ENCODE measurements at regions not wholly inside any gene's neighbourhood (a gene's known extent, or its start where the extent isn't known, plus 50 kb on each side); places are given as distances from the start of the nearest gene placed in this dataset.
A peak's percentile ranks its signal among the peaks of the same experiment; 100 is the strongest.

DNA sequence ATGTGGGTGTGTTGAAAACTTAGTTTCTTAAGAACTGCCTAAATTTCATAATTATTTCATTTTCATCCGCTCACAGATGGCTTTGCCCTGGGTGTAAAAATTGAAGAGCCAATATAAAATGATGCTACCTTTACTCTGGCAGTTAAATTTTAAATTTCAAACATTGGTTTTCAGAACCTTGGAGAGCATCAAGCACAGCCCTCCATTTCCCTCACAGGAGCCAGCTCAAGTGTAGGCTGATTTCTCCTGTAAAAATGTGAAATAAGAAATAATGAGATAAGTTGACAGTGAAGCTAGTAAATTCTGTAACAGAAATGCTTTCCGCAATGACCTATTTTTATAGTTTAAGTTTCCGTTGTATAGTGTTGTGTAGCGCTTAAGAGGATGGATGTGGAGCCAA lies 53.9 kb upstream of the AKT3 start:
- TF ChIP-seq, protein P1, sequence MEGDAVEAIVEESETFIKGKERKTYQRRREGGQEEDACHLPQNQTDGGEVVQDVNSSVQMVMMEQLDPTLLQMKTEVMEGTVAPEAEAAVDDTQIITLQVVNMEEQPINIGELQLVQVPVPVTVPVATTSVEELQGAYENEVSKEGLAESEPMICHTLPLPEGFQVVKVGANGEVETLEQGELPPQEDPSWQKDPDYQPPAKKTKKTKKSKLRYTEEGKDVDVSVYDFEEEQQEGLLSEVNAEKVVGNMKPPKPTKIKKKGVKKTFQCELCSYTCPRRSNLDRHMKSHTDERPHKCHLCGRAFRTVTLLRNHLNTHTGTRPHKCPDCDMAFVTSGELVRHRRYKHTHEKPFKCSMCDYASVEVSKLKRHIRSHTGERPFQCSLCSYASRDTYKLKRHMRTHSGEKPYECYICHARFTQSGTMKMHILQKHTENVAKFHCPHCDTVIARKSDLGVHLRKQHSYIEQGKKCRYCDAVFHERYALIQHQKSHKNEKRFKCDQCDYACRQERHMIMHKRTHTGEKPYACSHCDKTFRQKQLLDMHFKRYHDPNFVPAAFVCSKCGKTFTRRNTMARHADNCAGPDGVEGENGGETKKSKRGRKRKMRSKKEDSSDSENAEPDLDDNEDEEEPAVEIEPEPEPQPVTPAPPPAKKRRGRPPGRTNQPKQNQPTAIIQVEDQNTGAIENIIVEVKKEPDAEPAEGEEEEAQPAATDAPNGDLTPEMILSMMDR (IDR thresholded peaks at IDR 0.05; ENCODE audit: low read depth, low read length) = no peak
- DNase-seq (ENCODE audit: low read depth in 2 of 2) = peak; percentile 41 to 44
- H3K4me3 ChIP-seq (replicated peaks in 1 of 2; ENCODE audit: low read depth in 2 of 2, low read length in 2 of 2) = no peak overlapping the region

DNA sequence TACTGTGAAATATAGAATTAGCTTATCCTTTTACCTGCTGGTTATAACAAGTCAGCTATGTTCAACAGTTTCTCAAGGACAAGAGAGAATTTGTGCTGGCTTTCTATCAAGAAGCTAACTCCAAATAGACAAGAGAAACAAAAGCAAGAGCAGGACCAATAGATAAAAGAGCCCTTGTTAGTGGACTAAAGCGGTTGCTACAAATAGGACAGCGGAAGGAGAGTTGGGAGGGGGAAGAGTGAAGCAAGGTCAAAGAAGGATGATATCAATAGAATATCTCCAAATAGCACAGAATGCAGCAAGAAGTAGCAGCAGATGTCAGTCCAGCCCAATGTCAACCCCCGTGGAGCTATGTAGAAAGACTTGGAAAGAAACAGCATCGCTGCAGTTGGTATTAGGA lies 53.0 kb upstream of the AKT3 start:
- no peak for DNase-seq (ENCODE audit: low read depth in 2 of 2)
- H3K4me3 ChIP-seq (replicated peaks in 1 of 2; ENCODE audit: low read depth in 2 of 2, low read length in 2 of 2) = no peak overlapping the region
- TF ChIP-seq, protein P1 (IDR thresholded peaks at IDR 0.05; ENCODE audit: low read depth, low read length) = no peak

DNA sequence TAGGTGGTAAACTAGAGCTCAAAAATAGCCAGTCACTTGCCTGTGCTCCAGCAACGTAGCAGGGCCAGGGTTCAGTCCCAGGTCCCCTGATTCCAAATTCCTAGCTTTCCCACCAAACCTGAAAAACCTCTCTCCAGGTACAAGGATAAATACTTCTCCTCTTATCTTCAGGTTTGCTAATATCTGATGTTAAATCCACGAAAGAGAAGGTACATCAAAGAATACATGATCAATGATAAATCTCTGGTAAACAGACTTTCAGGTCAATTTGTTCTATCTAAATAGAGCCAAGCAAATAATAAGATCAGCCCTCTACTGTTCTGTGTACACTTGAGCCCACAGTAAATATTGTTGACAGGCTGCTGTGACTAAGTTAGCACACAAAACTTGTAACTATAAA lies 52.1 kb upstream of the AKT3 start:
- DNase-seq (ENCODE audit: low read depth in 2 of 2) = no peak
- TF ChIP-seq, protein P1 (IDR thresholded peaks at IDR 0.05; ENCODE audit: low read depth, low read length) = no peak
- H3K4me3 ChIP-seq (replicated peaks in 1 of 2; ENCODE audit: low read depth in 2 of 2, low read length in 2 of 2) = no peak overlapping the region

Data from cardiac fibroblast (primary cell).